SK-N-DZ (cell line): ENCODE measurements at regions not wholly inside any gene's neighbourhood (a gene's known extent, or its start where the extent isn't known, plus 50 kb on each side); places are given as distances from the start of the nearest gene placed in this dataset.

Experiments used
- DNase-seq: peaks from one replicate; pipeline ENCODE4 v3.0.0-alpha.2; 2015; ENCODE audit warnings: low spot score

GRCh38 chr13:74674720-74675119 is 540.5 kb upstream of the KLF12 start:
- DNase-seq: no peak

- DNase-seq: no peak
These were observed 534.9 kb upstream of the KLF12 start for GRCh38 chr13:74669149-74669548.

GRCh38 chr13:74667656-74668203 is 533.5 kb upstream of the KLF12 start:
- no peak for DNase-seq

DNA sequence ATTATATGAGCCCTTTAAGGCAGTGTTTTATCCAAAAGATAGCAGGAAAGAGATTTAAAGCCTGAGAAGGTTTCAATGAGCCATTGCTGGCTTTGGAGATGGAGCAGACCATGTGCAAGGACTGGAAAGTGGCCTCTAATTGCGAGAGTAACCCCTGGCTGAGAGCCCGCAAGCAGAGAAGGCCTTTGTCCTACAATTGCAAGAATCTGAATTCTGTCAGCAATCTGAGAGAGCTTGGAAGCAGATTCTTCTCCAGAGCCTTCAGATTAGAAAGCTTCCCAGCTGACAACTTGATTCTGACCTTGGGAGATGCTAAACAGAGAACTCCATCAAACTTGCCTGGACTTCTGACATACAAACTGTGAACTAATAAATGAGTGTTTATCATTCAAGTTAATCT is 528.7 kb upstream of the KLF12 start:
- peak; percentile 51 for DNase-seq

GRCh38 chr13:74661851-74662250 is 527.6 kb upstream of the KLF12 start:
- no peak for DNase-seq

DNA sequence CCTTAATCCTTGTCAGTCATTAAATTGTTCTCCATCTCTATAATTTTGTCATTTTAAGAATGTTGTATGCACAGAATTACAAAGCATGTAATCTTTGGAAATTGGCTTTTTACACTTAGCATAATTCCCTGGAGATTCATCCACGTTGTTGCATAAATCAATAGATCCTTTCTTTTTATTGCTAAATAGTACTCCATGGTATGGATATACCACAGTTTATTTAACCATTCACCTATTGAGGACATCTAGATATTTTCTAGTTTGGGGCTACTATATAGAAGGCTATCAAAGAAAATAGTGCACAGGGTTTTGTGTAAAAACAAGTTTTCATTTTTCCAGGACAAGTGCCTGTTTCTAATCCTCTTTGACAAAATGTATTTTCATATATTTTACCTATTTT is 523.6 kb upstream of the KLF12 start:
- DNase-seq: no peak

GRCh38 chr13:74651121-74651520 is 516.9 kb upstream of the KLF12 start:
- no peak for DNase-seq

DNA sequence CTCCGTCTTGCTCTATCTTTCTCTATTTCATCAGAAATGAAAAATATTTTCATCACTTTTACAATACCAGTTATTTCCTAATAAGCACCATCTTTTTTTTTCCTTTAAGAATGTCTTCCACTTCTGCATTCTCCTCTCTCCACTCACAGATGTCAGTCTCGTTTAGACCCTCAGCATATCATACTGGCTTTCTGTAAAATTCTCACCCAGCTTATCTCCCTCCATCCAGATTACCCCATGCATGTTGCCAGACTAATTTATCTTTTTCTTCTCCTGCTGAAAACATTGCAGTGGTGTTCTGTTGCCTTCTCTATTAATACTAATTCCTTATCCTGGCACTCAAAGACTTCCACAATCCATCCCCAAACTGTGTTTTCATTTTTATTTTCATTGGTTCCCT is 513.8 kb upstream of the KLF12 start:
- DNase-seq: no peak

GRCh38 chr13:74647211-74647610 is 513.0 kb upstream of the KLF12 start:
- DNase-seq: no peak

DNA sequence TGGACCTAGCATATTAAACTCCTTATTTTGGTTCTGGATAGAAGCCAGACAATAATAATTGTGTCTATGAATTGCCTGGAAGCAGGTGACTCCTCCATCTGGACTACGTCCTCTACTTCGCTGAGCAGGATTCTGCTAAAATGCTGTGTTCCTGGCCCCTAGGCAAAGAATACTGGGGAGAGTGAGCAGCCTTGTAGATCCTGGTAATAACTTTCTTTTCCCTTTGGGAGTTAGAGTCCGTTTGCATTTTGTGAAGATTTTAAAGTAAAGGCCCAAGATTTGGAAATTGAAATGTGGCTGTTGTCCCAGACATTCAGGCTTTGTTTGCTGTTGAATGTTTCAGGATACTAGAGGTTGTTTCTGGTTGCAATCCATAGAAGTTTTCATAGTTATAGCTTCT is 511.9 kb upstream of the KLF12 start:
- DNase-seq: no peak

GRCh38 chr13:74645586-74645985 is 511.4 kb upstream of the KLF12 start:
- DNase-seq: no peak

DNA sequence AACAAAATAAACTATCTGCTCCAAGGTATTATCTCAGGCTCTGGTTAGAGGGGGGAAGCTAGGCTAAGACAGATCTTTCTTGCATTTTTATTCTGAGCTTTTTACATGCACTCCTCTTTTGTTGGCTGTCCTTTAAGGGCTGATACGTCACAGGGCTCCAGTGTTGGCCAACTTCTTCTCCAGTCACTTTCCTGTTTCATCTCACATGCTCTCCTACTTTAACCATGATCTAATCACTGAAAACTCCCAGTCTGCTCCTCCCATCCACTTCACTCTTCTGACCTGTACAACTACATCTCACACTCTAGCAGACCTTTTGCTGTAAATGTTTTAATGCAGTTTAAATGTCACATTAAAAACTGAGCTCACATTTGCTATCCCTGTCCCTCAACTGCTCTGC is 510.0 kb upstream of the KLF12 start:
- no peak for DNase-seq

DNA sequence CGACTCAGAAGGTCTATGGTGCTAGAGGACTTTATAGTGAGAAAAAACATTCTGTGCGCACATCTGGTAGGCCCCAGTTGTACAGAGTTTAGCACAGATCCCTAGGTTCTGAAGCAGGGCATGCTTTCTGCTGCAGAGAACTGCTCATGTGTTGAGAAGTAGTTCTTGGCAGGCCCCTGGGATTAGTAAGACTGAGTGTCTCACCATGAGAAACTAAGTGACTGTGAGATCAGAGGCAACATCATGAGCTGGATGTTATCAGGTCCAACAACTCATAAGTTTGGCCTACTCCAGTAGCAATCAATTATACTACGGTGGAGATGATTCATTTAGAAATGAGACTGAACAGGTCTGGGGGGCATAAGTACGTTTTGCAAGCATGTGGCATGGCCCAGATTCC is 507.4 kb upstream of the KLF12 start:
- DNase-seq: no peak

- DNase-seq: no peak
These were observed 499.5 kb upstream of the KLF12 start for GRCh38 chr13:74633734-74634133.

DNA sequence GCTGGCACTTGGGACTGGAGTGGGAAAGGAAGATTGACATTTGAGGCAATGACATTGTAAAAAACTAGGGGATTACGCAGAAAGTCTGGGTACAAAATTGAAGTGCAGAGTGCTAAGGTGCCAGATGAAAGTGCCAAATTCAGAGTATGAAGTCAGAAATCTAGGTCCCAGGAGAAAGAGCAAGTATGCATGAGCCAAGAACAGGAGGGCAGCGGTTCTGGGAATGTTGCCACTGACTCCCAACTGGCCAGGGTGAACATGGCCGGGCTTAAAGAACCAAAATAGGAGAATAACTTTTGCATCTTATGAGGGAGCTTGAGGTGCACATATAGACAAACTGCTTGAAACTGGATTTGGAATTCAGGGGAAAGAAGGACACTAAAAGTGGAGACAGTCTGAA is 495.8 kb upstream of the KLF12 start:
- DNase-seq: no peak

DNA sequence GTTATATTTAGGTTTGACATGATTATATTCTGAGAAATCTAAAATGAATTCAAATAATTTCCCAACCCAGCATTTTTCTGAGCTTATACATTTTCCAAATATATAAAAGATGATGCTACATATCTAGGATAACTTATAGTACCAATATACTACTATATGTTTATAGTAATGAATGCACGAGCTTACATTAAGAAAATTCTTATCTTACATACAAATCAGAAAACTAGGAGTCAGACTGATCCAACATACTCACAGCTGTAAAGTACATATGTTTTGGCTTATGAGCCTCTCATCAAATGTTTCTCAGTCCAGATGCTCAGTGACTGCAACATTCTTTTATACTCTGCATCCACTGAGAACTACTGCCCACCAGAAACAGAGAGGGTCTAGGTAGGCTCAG is 491.3 kb upstream of the KLF12 start:
- DNase-seq: no peak

GRCh38 chr13:74623761-74624160 is 489.6 kb upstream of the KLF12 start:
- no peak for DNase-seq

- DNase-seq: peak; percentile 18
These were observed 488.1 kb upstream of the KLF12 start for GRCh38 chr13:74622284-74622683.

GRCh38 chr13:74620711-74621110 is 486.5 kb upstream of the KLF12 start:
- no peak for DNase-seq

- no peak for DNase-seq
These were observed 486.1 kb upstream of the KLF12 start for GRCh38 chr13:74620308-74620707.

GRCh38 chr13:74597526-74597925 is 463.3 kb upstream of the KLF12 start:
- DNase-seq: no peak

DNA sequence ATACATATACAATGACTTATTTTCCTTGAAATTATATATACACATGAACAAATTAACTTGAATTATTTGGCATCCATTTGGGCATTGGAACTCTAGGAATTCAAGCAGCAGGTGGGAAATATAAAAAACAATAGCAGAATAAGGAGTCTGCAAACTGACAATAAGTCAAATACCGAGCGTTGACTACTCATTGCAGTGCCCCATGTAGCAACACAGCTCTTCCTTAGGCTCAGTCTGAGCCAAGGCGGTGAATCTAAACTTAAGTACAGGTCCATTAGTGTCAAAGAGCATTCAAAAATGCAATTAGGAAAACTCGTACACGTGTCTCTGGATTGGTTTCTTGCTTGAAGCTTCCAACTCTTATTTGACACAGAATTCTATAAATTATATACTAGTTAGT is 462.5 kb upstream of the KLF12 start:
- no peak for DNase-seq

DNA sequence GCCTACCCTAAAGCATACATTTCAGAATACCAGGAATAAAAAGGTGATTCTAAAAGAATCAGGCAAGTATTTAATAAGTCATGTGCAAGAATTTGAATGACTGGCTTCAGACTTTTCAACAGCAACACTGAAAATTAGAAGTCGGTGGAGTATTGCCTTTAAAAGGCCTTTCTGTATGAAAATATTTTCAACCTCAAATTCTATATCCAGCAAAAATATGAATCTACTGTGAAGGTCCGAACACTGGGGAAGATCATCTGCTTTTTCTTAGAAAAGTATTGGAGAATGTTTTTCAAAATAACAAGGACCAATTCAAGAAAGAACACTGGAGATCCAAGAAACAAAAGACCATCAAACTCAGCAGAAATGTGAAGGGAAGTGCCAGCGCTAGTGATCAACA is 459.5 kb upstream of the KLF12 start:
- DNase-seq: no peak

DNA sequence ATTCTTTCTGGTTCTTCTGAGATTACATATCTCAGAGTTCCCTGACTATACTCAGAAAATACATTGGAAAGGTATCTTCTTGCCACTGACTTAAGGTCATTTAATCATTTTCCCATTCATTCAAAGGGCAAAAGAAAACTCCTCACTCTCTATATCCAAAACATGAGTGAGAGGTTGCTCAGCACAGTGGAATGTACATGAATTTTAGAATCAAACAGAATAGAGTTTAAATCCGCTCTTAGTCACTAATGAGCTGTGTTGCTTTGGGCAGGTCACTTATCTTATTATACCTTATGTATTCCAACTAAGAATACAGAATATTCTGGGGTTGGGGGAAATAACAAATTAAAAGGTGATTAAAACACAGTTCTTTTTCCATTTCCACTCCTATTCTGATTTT is 452.6 kb upstream of the KLF12 start:
- no peak for DNase-seq

DNA sequence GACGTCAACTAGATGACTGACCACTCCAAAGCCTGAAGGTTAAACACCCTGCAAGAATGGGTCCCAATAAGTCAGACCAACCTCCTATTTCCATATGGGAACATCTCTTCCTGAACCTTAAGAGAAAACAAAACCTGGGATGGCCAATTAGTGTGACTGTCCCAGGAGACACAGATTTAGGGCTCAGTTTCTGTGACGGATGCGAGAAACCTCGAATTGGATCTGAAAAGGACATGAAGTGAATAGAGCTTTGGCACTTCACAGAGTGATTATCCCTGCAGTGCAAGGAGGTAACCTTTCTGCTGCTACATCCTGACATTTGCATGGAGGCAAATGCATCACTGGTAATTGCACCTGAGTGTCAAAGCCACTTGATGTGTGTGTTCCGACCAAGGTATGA is 442.2 kb upstream of the KLF12 start:
- DNase-seq: no peak
